ENCODE measurements at regions not wholly inside any gene's neighbourhood (a gene's known extent, or its start where the extent isn't known, plus 50 kb on each side); places are given as distances from the start of the nearest gene placed in this dataset.

DNA sequence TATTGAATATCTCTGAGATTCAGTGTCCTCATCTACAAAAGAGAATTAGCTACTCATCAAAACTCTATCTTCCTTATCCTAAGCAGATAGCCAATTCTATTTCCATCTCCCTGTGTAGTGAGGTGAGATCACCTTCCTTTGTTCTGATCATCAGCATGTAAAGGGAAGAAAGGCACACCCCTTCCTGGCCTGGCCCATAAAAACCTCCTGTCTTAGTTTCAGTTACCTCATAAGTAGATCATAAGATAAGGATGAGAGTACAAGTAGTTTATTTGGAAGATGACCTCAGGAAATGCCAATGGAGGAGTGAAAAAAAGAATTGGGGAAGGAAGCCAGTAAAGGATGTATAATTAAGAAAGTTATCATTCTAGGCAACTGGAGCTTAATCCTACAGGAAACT is 114.5 kb upstream of the GADL1 start:
- no peak for FAIRE-seq

- FAIRE-seq: no peak
Measured at GRCh38 chr3:31009881-31010280, 115.4 kb upstream of the GADL1 start.

DNA sequence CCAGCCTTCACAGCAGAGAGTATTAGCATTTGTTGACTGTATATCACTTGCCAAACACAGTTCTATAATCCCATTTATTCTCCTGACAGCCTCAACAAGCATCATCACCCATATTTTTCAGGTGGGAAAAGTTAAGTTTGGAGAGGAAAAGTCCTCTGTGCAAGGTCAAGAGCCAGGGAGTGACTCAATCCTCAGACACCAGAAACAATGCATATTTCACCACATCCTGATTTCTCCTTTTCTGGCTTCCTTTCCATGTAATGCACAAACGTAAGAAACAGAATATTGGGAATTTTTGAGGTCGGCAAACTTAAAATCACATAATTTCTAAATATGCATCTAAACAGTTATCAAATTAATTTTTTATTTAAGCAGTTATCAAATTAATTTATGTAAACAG is 116.0 kb upstream of the GADL1 start:
- FAIRE-seq: no peak

GRCh38 chr3:31011380-31011779 is 116.9 kb upstream of the GADL1 start:
- FAIRE-seq: no peak

GRCh38 chr3:31013090-31013489 is 118.6 kb upstream of the GADL1 start:
- FAIRE-seq: no peak

GRCh38 chr3:31013843-31014242 is 119.4 kb upstream of the GADL1 start:
- FAIRE-seq: no peak

GRCh38 chr3:31014317-31015040 is 120.0 kb upstream of the GADL1 start:
- FAIRE-seq: no peak

DNA sequence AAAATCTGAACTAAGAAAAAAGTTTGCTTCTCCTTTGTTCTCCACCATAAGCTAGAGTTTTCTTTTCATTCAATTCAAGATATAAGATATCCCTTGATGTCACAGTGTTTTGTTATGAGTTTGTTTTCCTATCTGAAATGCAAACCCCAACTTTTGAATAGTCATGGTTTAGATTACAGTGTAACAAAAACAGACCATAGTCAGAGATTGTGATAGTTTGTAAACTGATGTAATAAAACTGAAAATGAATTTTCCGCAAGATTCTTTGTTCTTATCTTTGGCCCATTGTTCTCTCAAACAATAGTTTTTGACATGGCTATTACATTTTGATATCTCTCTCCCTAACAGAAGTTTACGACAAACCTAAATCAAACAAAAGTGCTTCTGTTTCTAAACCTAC is 121.7 kb upstream of the GADL1 start:
- no peak for FAIRE-seq

GRCh38 chr3:31022716-31023115 is 128.3 kb upstream of the GADL1 start:
- no peak for FAIRE-seq

GRCh38 chr3:31025541-31025940 is 131.1 kb upstream of the GADL1 start:
- no peak for FAIRE-seq

DNA sequence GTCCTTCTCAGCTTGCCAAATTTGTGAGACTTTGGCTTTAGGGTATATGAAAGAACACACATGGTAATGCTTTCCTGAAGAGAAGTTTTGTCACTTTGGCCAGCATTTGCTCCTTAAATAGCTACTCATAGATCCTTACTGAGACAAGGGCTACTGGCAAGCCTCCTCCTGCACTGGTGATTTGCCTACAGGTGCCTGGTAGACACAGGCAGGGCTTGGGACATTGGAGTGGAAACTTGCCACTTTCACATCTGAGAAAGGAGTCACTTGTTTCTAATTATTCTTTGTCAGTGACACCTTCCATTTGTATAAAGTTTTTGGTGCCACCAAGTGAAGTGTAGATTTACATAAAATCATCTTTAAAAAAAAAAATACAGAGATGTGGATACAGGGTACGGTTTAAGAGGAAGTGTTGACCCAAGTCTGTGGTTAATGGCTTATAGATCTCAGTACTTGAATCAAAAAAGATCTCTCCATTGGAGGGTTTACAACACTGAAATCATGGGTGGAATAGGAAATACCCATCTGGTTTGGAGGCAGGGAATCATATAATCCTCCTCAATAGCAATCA is 132.8 kb upstream of the GADL1 start:
- FAIRE-seq: no peak

DNA sequence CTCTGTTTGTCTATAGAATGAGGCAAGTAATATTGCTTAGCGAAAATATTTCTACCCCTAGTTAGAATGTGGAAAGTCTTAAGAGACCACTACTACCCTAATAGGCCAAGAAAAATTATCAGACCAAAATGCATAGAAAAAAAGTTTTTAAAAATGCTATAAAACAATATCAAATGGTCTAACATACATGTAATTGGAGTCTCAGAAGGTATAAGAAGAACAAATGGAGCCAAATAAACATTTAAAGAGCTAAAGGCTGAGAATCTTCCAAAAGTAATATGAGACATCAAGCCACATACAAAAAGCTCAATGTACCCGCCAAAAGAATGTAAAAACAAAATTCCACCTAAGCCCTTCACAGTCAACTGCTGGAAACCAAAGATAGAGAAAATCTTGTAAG is 133.5 kb upstream of the GADL1 start:
- no peak for FAIRE-seq

GRCh38 chr3:31028766-31029165 is 134.3 kb upstream of the GADL1 start:
- no peak for FAIRE-seq

DNA sequence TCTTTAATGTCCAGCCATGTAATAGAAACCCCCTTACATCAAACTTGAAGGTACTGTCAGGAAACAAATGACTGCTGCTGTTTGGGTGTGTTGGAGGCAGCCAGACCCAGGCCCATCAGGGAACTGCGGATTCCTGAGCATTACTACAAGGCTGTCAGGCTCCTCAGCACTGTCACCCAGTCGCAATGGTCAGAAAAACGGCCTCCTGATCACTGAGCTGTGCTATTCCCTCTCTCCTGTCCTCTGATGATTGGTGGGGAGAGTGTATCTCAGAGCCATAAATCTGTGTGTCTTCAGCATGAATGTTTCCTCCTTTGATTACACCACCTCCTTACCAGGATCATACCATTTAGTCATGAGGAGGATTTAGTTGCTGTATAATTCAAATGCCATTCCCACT is 135.2 kb upstream of the GADL1 start:
- FAIRE-seq: no peak

- FAIRE-seq: no peak
Measured at GRCh38 chr3:31035681-31036080, 141.2 kb upstream of the GADL1 start.

DNA sequence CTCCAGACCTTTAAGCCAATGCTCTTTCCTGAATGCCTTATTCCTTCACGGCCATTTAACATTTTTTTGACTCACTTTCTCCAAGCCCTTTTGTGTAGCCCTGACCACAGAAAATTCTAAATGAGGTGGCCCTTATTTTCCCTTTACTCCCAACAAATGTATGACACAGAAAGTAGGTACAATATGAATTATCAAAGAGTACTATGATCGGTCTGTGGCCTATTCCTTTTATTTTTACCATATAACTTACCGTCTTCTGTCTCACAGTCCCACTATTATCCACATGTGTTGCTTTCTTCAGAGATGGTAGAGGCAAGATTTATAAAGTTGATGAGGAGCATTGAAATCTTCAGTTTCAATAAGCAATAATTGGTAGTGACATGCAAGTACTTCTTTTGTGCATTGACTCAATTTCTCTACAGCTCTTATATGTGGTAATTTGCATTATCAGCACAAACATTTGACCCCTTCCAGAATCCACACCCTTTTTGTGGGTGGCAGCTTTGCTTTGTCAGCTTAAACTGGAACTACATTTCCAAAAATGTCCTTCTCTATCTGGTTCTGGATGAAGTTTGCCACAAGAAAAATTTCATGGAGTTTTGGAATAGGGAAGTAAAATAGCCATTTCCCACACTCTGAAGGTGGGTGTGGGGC is 143.8 kb upstream of the GADL1 start:
- no peak for FAIRE-seq

DNA sequence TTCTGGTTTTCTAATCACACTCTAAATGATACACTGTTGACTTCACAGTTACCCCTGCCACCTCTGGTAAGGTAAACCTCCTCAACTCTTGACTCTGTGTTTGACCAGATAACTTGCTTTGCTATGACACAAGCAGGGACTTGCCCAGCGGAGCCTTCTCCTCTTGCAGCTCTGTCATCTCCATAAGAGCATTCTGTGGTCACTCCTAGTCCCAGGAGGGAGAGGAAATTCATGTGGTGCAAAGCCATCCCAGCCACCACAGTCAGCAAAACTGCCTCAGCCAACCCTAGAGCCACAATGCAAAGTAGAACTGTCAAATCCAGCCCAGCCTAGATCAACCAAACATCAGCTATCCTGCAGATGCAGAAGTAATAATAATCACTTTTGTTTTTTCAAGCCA is 144.7 kb upstream of the GADL1 start:
- FAIRE-seq: no peak

DNA sequence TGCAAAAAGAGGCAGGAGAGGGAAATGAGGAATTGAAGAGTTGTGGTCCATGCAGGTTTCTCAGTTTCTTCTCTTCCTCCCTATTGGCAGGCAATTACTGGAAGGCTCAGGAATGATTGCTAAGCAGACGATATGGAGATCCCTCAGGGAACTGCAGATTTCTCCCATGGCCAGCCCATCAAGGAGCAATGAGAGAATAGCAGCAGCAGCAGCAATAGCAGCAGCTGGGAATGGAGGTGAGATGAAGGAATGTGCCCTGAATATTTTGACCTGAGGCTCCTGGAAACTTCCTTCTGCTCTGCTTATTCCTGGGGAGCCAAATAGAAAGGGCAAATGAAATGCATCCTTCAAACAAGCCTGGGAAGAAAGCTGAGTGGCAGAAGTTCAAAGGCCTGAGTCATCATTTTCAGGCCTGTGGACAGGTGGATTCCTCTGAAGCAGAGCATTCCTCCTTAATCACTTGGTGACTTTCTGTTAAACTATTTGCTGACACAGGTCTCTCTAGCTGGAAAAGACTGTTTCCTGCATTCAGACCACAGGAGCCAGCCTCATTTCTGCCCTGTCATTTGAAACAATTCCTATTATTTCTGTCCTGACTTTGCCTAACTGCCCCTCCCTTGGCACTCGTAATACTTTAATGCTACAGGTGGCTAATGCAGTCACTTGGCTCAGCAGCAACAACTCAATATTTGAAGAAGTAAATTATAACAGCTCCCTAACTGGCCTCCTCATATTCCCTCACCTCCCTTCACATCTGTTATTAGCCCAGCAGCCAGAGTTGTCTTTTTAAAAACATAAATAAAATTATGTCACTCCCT is 146.9 kb upstream of the GADL1 start:
- FAIRE-seq: no peak

DNA sequence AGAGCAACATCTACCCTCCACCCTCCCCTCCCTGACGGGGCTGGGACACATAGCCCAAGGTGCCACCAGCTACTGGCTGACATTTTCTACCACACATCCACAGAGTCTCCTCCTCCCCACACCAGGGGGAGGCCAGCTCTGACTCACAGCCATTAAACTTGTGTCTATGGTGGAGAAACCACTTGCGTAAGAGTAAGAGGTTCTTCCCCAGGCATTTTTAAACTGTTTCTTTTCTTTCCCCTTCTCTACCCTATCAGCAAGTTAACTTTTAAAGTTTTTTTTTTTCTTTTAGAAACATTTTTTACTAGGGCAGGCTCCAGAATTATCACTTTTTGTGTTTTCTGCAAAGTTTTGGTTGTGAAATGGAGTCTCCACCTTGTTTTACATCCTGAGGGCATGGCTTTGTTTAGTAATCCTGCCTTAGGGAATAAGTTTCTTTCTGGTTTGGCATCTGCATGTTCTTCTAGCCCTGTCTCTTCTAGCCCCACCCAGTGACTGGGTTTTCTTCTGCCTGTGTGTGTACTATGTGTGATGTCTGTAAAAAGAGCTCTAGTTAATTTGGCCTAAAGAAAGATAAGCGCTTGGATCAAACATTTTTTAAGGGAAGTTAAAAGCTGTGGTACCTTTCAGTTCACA is 148.8 kb upstream of the GADL1 start:
- FAIRE-seq: no peak

GRCh38 chr3:31047673-31048072 is 153.2 kb upstream of the GADL1 start:
- FAIRE-seq: no peak

GRCh38 chr3:31048143-31048542 is 153.7 kb upstream of the GADL1 start:
- FAIRE-seq: no peak

DNA sequence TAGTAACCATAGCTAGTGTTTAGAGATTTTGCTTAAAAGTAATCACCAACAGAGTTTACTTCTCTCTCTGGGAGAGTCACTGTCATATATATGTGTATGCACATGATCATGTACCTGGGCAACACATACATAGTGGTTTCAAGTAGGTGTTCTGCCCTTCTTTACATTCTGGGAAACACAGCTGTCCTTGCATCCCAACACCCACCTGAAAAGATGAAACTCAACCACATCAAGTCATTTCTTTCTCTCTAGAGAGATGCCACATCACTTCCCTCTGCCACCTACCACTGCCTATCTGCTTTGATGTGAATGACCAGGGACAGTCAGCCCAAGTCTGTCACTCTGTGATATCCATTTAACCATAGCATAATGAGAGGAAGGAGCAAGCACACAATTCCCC is 155.8 kb upstream of the GADL1 start:
- FAIRE-seq: no peak

DNA sequence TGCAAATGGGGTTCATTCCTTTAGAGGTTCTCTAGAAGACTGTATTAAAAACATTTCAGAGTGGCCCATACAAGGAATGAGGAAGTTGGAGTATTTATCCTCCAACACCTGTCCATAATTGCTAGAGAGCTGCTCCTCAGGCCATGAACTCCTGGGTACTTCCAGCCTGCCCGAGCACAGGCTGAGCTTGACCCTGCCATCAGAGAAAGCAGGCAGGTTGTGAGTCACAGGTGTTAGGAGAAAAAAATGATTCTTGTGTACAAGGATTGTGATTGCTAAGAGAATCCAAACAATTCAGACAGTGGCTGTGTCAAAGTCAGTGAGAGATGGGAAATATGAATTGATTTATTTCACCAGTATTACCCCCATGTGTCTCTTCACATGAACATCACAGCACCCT is 156.8 kb upstream of the GADL1 start:
- no peak for FAIRE-seq

Measured in TTC549 (cell line).